ENCODE measurements at regions not wholly inside any gene's neighbourhood (a gene's known extent, or its start where the extent isn't known, plus 50 kb on each side); places are given as distances from the start of the nearest gene placed in this dataset.

DNA sequence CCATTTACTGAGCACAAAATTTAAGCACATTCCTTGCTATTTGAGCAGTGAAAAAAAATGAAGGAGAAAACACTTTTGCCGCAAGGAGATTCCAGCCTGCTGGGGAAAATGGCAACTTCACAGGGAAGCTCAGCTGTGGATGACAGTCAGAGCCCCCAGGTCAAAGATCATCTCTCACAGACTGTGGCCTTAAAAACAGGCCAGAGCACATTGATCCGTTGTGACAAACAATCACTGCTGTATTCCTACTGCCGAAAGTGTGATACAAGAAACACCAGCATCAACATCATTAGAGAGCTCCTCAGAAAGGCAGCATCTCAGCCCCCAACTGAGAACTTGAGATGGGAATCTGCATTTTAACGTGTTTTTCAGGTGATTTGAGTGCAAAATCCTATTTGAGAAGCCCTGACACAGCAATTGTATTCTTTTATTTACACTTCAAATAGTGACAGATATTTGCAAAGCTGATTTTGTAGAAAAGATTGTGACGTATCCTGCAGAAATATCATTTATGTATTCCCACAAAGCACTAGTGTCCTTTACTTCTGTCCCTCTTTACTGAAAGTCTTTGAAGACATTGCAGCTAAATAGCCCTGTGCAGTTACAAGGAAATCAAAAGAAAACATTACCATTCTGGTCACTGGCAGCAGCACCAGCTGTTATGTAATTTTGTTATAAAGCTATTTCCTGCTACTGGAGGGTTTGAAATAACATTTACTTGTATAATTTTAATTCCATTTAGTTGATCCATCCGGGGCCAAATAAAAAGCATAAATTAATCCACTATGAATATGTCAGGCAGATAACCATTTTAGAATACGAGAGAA lies 652.0 kb downstream of the LIG4 start:
- TF ChIP-seq CTCF (IDR thresholded peaks at IDR 0.05) (no peak), POLR2A (IDR thresholded peaks at IDR 0.05) (no peak), POLR2AphosphoS5 (IDR thresholded peaks at IDR 0.05) (no peak)

Data from breast epithelium (tissue), 3 donors.